Ectodermal cell (in vitro differentiated cells): ENCODE measurements at regions not wholly inside any gene's neighbourhood (a gene's known extent, or its start where the extent isn't known, plus 50 kb on each side); places are given as distances from the start of the nearest gene placed in this dataset.

ENCODE experiments used
- H3K27ac ChIP-seq: 2 replicates; pipeline ENCODE4 v1.7.0; 2013; ENCODE audit warnings: mild to moderate bottlenecking, low read depth, low read length; ENCODE audit not compliant: insufficient read depth, poor library complexity, severe bottlenecking
- H3K27me3 ChIP-seq: 2 replicates; pipeline ENCODE4 v1.7.0; 2013; ENCODE audit warnings: mild to moderate bottlenecking, low read length; ENCODE audit not compliant: insufficient read depth, control insufficient read depth, poor library complexity, severe bottlenecking
- H3K36me3 ChIP-seq: one replicate; pipeline ENCODE4 v1.7.0; 2013; ENCODE audit warnings: low read length; ENCODE audit not compliant: control insufficient read depth, insufficient read depth
- H3K4me1 ChIP-seq: one replicate; pipeline ENCODE4 v1.7.0; 2013; ENCODE audit warnings: low read length; ENCODE audit not compliant: control insufficient read depth, insufficient read depth
- H3K4me3 ChIP-seq: 2 replicates; pipeline ENCODE4 v1.7.0; 2013; ENCODE audit warnings: low read depth, low read length, control low read depth; ENCODE audit not compliant: insufficient read depth
- H3K9me3 ChIP-seq: 2 replicates; pipeline ENCODE4 v1.7.0; 2013; ENCODE audit warnings: mild to moderate bottlenecking, low read length, moderate library complexity; ENCODE audit not compliant: control insufficient read depth
- WGBS, 2 experiments: methylation state at CpG; one replicate each; pipeline ENCODE4 v1.1.7; 2013; ENCODE audit warnings: missing lambda C conversion rate in 2 of 2; 5-methylcytosine and 5-hydroxymethylcytosine counted together

- Histone ChIP-seq H3K4me1 (no peaks in the 10 kb centered on the region), H3K36me3 (no peaks in the 10 kb centered on the region), H3K9me3 (no peaks in the 10 kb centered on the region), H3K4me3 (no peak overlapping the region), H3K27ac (no peak overlapping the region), H3K27me3 (no peaks in the 10 kb centered on the region)
- 81 to 94% methylated on average over 2 to 3 of the region's 3 CpGs for WGBS, 2 experiments
Measured at GRCh38 chr12:97754306-97754705, 291.7 kb downstream of the RMST start.

GRCh38 chr12:97756066-97756666 is 293.6 kb downstream of the RMST start:
- WGBS, 2 experiments, result 91 to 92% methylated on average over 9 to 10 of the region's 10 CpGs
- H3K4me3 ChIP-seq, result no peak overlapping the region

GRCh38 chr12:97756741-97757140 is 294.1 kb downstream of the RMST start:
- no peak overlapping the region for H3K27ac ChIP-seq
- H3K4me1 ChIP-seq, result no peaks in the 10 kb centered on the region
- no peaks in the 10 kb centered on the region for H3K9me3 ChIP-seq
- H3K4me3 ChIP-seq, result no peak overlapping the region
- no peaks in the 10 kb centered on the region for H3K36me3 ChIP-seq
- H3K27me3 ChIP-seq, result no peaks in the 10 kb centered on the region
- 91 to 94% methylated on average over 1 to 2 of the region's 2 CpGs for WGBS, 2 experiments

More at GRCh38 chr12:97756066-97756666, 293.6 kb downstream of the RMST start:
- no peaks in the 10 kb centered on the region for H3K4me1 ChIP-seq
- H3K36me3 ChIP-seq, result no peaks in the 10 kb centered on the region
- no peaks in the 10 kb centered on the region for H3K9me3 ChIP-seq
- no peak overlapping the region for H3K27ac ChIP-seq
- H3K27me3 ChIP-seq, result no peaks in the 10 kb centered on the region

- H3K27me3 ChIP-seq, result no peaks in the 10 kb centered on the region
- no peaks in the 10 kb centered on the region for H3K9me3 ChIP-seq
- H3K4me3 ChIP-seq, result no peak overlapping the region
- no peaks in the 10 kb centered on the region for H3K4me1 ChIP-seq
- WGBS, 2 experiments, result 91 to 97% methylated on average over 6 of the region's 6 CpGs
- no peaks in the 10 kb centered on the region for H3K36me3 ChIP-seq
- H3K27ac ChIP-seq, result no peak overlapping the region
Measured at GRCh38 chr12:97757481-97758193, 295.0 kb downstream of the RMST start.

- 91 to 97% methylated on average over 1 of the region's 1 CpG for WGBS, 2 experiments
- no peak overlapping the region for H3K4me3 ChIP-seq
- H3K27ac ChIP-seq, result no peak overlapping the region
- no peaks in the 10 kb centered on the region for H3K9me3 ChIP-seq
- no peaks in the 10 kb centered on the region for H3K27me3 ChIP-seq
- H3K4me1 ChIP-seq, result no peaks in the 10 kb centered on the region
- no peaks in the 10 kb centered on the region for H3K36me3 ChIP-seq
Measured at GRCh38 chr12:97758194-97758501, 295.5 kb downstream of the RMST start.

GRCh38 chr12:97758586-97758985 is 296.0 kb downstream of the RMST start:
- Histone ChIP-seq H3K9me3 (no peaks in the 10 kb centered on the region), H3K4me1 (no peaks in the 10 kb centered on the region), H3K36me3 (no peaks in the 10 kb centered on the region), H3K27me3 (no peaks in the 10 kb centered on the region), H3K4me3 (no peak overlapping the region), H3K27ac (no peak overlapping the region)
- 93 to 100% methylated on average over 1 of the region's 1 CpG for WGBS, 2 experiments

- Histone ChIP-seq H3K9me3 (no peaks in the 10 kb centered on the region), H3K27ac (no peak overlapping the region), H3K4me3 (no peak overlapping the region), H3K36me3 (no peaks in the 10 kb centered on the region), H3K27me3 (no peaks in the 10 kb centered on the region), H3K4me1 (no peaks in the 10 kb centered on the region)
- 95 to 98% methylated on average over 3 of the region's 3 CpGs for WGBS, 2 experiments
Measured at GRCh38 chr12:97760601-97761000, 298.0 kb downstream of the RMST start.

- Histone ChIP-seq H3K36me3 (no peaks in the 10 kb centered on the region), H3K27ac (no peak overlapping the region), H3K4me1 (no peaks in the 10 kb centered on the region), H3K27me3 (no peaks in the 10 kb centered on the region), H3K9me3 (no peaks in the 10 kb centered on the region), H3K4me3 (no peak overlapping the region)
- WGBS, 2 experiments, result 93% methylated on average over 5 to 6 of the region's 6 CpGs
Measured at GRCh38 chr12:97763113-97763512, 300.5 kb downstream of the RMST start.

- Histone ChIP-seq H3K27ac (no peak overlapping the region), H3K9me3 (no peaks in the 10 kb centered on the region), H3K36me3 (no peaks in the 10 kb centered on the region), H3K27me3 (no peaks in the 10 kb centered on the region), H3K4me1 (no peaks in the 10 kb centered on the region), H3K4me3 (no peak overlapping the region)
Measured at GRCh38 chr12:97764700-97765099, 302.1 kb downstream of the RMST start.

GRCh38 chr12:97767347-97767746 is 304.7 kb downstream of the RMST start:
- WGBS, 2 experiments, result 86 to 94% methylated on average over 1 to 2 of the region's 2 CpGs
- Histone ChIP-seq H3K9me3 (no peaks in the 10 kb centered on the region), H3K4me3 (no peak overlapping the region), H3K36me3 (no peaks in the 10 kb centered on the region), H3K27ac (no peak overlapping the region), H3K4me1 (no peaks in the 10 kb centered on the region), H3K27me3 (no peaks in the 10 kb centered on the region)
